Keratinocyte (primary cell): ENCODE measurements at regions not wholly inside any gene's neighbourhood (a gene's known extent, or its start where the extent isn't known, plus 50 kb on each side); places are given as distances from the start of the nearest gene placed in this dataset.

Experiments
- CTCF ChIP-seq, 3 experiments: IDR thresholded peaks in 1 of 3; conservative IDR thresholded peaks in 1 of 3; optimal IDR thresholded peaks in 1 of 3; 2 replicates in 2 of 3; 3 replicates in 1 of 3; pipeline versions ENCODE3 to v1.5.1; 2011; ENCODE audit warnings: low read length in 3 of 3, mild to moderate bottlenecking in 3 of 3, moderate library complexity in 2 of 3, control low read depth in 1 of 3, inconsistent platforms in 1 of 3; ENCODE audit not compliant: insufficient read depth in 2 of 3; ENCODE audit errors: extremely low read depth in 1 of 3
- EZH2 ChIP-seq: IDR thresholded peaks from one replicate; pipeline ENCODE4 v1.6.1; 2012; ENCODE audit warnings: inconsistent platforms, mild to moderate bottlenecking, low read length, moderate library complexity

- TF ChIP-seq CTCF (optimal IDR thresholded peaks at IDR 0.05 in 1 of 3, IDR thresholded peaks at IDR 0.05 in 1 of 3, conservative IDR thresholded peaks at IDR 0.05 in 1 of 3; ENCODE audit: extremely low read depth in 1 of 3, insufficient read depth in 2 of 3, low read length in 3 of 3) (no peak), EZH2 (no peak)
Measured at GRCh38 chr6:25103603-25104002, 167.8 kb upstream of the RIPOR2 start.
